ENCODE measurements at regions not wholly inside any gene's neighbourhood (a gene's known extent, or its start where the extent isn't known, plus 50 kb on each side); places are given as distances from the start of the nearest gene placed in this dataset.

- Histone ChIP-seq H3K4me2 (no peak overlapping the region), H4K20me1 (no peaks in the 10 kb centered on the region), H3K27me3 (no peaks in the 10 kb centered on the region), H3K9me3 (peaks cover 46% of the 10 kb centered on the region), H3K36me3 (no peaks in the 10 kb centered on the region), H3K4me3 (no peak overlapping the region), H3K9ac (no peak overlapping the region), H3K4me1 (no peaks in the 10 kb centered on the region), H3K27ac (no peak overlapping the region)
- TF ChIP-seq Cebpa-rat (IDR thresholded peaks at IDR 0.05): no peak
Observed at GRCh38 chr5:7018601-7019000, 305.4 kb downstream of the TENT4A start.

- Histone ChIP-seq H3K27me3 (no peaks in the 10 kb centered on the region), H3K4me3 (no peak overlapping the region), H4K20me1 (no peaks in the 10 kb centered on the region), H3K9me3 (peaks cover 27% of the 10 kb centered on the region), H3K36me3 (no peaks in the 10 kb centered on the region), H3K9ac (no peak overlapping the region), H3K4me1 (peaks cover 15% of the 10 kb centered on the region), H3K4me2 (no peak overlapping the region), H3K27ac (no peak overlapping the region)
- no peak for TF ChIP-seq Cebpa-rat (IDR thresholded peaks at IDR 0.05)
Observed at GRCh38 chr5:7036192-7036835, 323.1 kb downstream of the TENT4A start.

- no peaks in the 10 kb centered on the region for H3K4me1 ChIP-seq
- H4K20me1 ChIP-seq: no peaks in the 10 kb centered on the region
- H3K27me3 ChIP-seq: no peaks in the 10 kb centered on the region
- no peaks in the 10 kb centered on the region for H3K36me3 ChIP-seq
- no peak overlapping the region for H3K4me3 ChIP-seq
- H3K9ac ChIP-seq: no peak overlapping the region
- no peak overlapping the region for H3K27ac ChIP-seq
- H3K9me3 ChIP-seq: peaks cover 11% of the 10 kb centered on the region
- TF ChIP-seq Cebpa-rat (IDR thresholded peaks at IDR 0.05): no peak
- H3K4me2 ChIP-seq: no peak overlapping the region
Observed at GRCh38 chr5:7039074-7039473, 325.8 kb downstream of the TENT4A start.

- TF ChIP-seq Cebpa-rat (IDR thresholded peaks at IDR 0.05): no peak
- H3K4me3 ChIP-seq: no peak overlapping the region
- H3K4me1 ChIP-seq: no peaks in the 10 kb centered on the region
- 0 out of 2 replicates have a peak, but pooled peaks cover 4% of the 10 kb centered on the region for H3K9me3 ChIP-seq
- no peaks in the 10 kb centered on the region for H4K20me1 ChIP-seq
- no peaks in the 10 kb centered on the region for H3K27me3 ChIP-seq
- no peak overlapping the region for H3K4me2 ChIP-seq
- H3K9ac ChIP-seq: no peak overlapping the region
- no peak overlapping the region for H3K27ac ChIP-seq
- H3K36me3 ChIP-seq: no peaks in the 10 kb centered on the region
Observed at GRCh38 chr5:7040111-7040510, 326.9 kb downstream of the TENT4A start.

GRCh38 chr5:7043797-7044196, 330.6 kb downstream of the TENT4A start:
- no peak overlapping the region for H3K9ac ChIP-seq
- no peak for TF ChIP-seq Cebpa-rat (IDR thresholded peaks at IDR 0.05)
- H3K4me2 ChIP-seq: no peak overlapping the region
- H3K4me3 ChIP-seq: no peak overlapping the region
- H3K4me1 ChIP-seq: no peaks in the 10 kb centered on the region
- no peaks in the 10 kb centered on the region for H3K27me3 ChIP-seq
- no peaks in the 10 kb centered on the region for H4K20me1 ChIP-seq
- H3K27ac ChIP-seq: no peak overlapping the region
- H3K36me3 ChIP-seq: no peaks in the 10 kb centered on the region
- no peaks in the 10 kb centered on the region for H3K9me3 ChIP-seq

GRCh38 chr5:7047511-7048261, 334.5 kb downstream of the TENT4A start:
- TF ChIP-seq Cebpa-rat (IDR thresholded peaks at IDR 0.05): no peak
- no peaks in the 10 kb centered on the region for H3K9me3 ChIP-seq
- H3K4me2 ChIP-seq: no peak overlapping the region
- H3K4me1 ChIP-seq: no peaks in the 10 kb centered on the region
- H3K9ac ChIP-seq: no peak overlapping the region
- H3K4me3 ChIP-seq: no peak overlapping the region
- no peaks in the 10 kb centered on the region for H3K27me3 ChIP-seq
- no peaks in the 10 kb centered on the region for H3K36me3 ChIP-seq
- H4K20me1 ChIP-seq: no peaks in the 10 kb centered on the region
- no peak overlapping the region for H3K27ac ChIP-seq

GRCh38 chr5:7050986-7051385, 337.8 kb downstream of the TENT4A start:
- H3K27ac ChIP-seq: no peak overlapping the region
- no peak overlapping the region for H3K4me2 ChIP-seq
- H3K27me3 ChIP-seq: no peaks in the 10 kb centered on the region
- no peaks in the 10 kb centered on the region for H3K36me3 ChIP-seq
- no peaks in the 10 kb centered on the region for H3K4me1 ChIP-seq
- H3K9me3 ChIP-seq: no peaks in the 10 kb centered on the region
- H3K9ac ChIP-seq: no peak overlapping the region
- TF ChIP-seq Cebpa-rat (IDR thresholded peaks at IDR 0.05): no peak
- H3K4me3 ChIP-seq: no peak overlapping the region
- no peaks in the 10 kb centered on the region for H4K20me1 ChIP-seq

GRCh38 chr5:7053125-7053524, 339.9 kb downstream of the TENT4A start:
- TF ChIP-seq Cebpa-rat (IDR thresholded peaks at IDR 0.05): no peak
- H4K20me1 ChIP-seq: no peaks in the 10 kb centered on the region
- H3K9ac ChIP-seq: no peak overlapping the region
- H3K27ac ChIP-seq: no peak overlapping the region
- no peak overlapping the region for H3K4me3 ChIP-seq
- no peaks in the 10 kb centered on the region for H3K4me1 ChIP-seq
- H3K27me3 ChIP-seq: no peaks in the 10 kb centered on the region
- no peaks in the 10 kb centered on the region for H3K9me3 ChIP-seq
- H3K36me3 ChIP-seq: no peaks in the 10 kb centered on the region
- H3K4me2 ChIP-seq: no peak overlapping the region

GRCh38 chr5:7053528-7054209, 340.4 kb downstream of the TENT4A start:
- Histone ChIP-seq H3K9me3 (no peaks in the 10 kb centered on the region), H4K20me1 (no peaks in the 10 kb centered on the region), H3K27ac (no peak overlapping the region), H3K27me3 (no peaks in the 10 kb centered on the region), H3K4me3 (no peak overlapping the region), H3K9ac (no peak overlapping the region), H3K36me3 (no peaks in the 10 kb centered on the region), H3K4me2 (no peak overlapping the region), H3K4me1 (no peaks in the 10 kb centered on the region)
- TF ChIP-seq Cebpa-rat (IDR thresholded peaks at IDR 0.05): no peak
